ENCODE measurements at regions not wholly inside any gene's neighbourhood (a gene's known extent, or its start where the extent isn't known, plus 50 kb on each side); places are given as distances from the start of the nearest gene placed in this dataset.

DNA sequence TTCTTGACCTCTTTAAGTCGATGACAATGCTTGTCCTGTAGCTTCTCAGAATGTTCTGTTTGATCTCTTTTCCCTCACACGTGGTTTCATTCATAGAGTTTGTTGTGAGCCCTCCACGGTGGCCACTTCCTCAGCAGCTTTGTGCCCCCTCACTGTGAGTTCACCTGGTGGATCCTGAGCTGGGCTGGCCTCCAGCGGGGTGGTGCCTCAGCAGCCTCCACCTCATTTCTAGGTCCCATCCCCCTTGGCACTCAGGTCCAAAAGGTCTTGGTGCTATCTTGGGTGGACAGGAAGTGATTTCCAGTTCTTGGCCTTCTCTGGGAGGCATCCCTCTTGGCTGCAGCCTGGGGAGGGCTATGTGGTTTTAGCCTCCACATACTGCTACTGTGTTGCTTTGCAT lies 203.2 kb upstream of the WSCD1 start:
- TF ChIP-seq, protein P1, sequence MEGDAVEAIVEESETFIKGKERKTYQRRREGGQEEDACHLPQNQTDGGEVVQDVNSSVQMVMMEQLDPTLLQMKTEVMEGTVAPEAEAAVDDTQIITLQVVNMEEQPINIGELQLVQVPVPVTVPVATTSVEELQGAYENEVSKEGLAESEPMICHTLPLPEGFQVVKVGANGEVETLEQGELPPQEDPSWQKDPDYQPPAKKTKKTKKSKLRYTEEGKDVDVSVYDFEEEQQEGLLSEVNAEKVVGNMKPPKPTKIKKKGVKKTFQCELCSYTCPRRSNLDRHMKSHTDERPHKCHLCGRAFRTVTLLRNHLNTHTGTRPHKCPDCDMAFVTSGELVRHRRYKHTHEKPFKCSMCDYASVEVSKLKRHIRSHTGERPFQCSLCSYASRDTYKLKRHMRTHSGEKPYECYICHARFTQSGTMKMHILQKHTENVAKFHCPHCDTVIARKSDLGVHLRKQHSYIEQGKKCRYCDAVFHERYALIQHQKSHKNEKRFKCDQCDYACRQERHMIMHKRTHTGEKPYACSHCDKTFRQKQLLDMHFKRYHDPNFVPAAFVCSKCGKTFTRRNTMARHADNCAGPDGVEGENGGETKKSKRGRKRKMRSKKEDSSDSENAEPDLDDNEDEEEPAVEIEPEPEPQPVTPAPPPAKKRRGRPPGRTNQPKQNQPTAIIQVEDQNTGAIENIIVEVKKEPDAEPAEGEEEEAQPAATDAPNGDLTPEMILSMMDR (IDR thresholded peaks at IDR 0.05): no peak
- Histone ChIP-seq H3K4me1 (ENCODE audit: control insufficient read depth in 1 of 2, insufficient read depth in 1 of 2, low read depth in 1 of 2, low read length in 1 of 2) (no peaks in the 10 kb centered on the region), H3K4me3 (ENCODE audit: low read depth in 1 of 2, low read length in 1 of 2) (no peak overlapping the region), H3K27me3 (no peaks in the 10 kb centered on the region), H3K36me3 (no peaks in the 10 kb centered on the region), H3K9me3 (no peaks in the 10 kb centered on the region), H3K27ac (no peak overlapping the region)

DNA sequence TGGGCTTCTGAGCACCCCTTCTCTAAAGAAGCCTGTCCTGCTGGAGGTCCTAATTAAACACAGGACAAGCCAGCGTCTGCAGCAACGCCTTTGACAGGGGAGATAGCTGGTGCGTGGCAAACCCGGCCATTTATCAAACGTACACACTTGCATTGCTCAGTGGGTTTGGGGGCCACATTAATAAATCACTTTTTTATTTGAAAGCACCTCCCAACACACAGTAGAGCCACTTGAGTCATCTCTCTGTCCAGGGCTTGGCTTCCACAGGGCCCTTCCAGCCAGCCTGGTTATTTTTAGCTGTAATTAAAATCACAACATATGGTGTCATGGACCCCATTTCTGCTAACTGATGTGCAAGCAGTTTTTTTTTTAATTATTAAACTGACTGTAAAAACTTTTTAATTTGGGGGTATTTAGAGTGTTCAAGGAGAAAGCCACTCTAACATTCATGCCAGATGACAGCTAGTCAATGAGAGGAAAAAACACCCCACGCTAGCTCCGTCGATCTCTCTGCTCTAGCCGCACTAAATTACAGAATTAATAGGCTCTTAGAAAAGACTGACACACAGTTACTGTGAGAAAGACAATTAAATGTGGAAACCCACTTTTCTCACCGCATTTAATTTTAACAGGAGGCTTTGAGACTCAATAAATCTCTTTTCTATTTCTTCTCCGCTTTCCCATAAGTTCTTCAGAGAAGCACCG lies 201.0 kb upstream of the WSCD1 start:
- Histone ChIP-seq H3K4me3 (ENCODE audit: low read depth in 1 of 2, low read length in 1 of 2) (no peak overlapping the region), H3K9me3 (no peaks in the 10 kb centered on the region), H3K27me3 (no peaks in the 10 kb centered on the region), H3K4me1 (ENCODE audit: control insufficient read depth in 1 of 2, insufficient read depth in 1 of 2, low read depth in 1 of 2, low read length in 1 of 2) (no peaks in the 10 kb centered on the region), H3K36me3 (no peaks in the 10 kb centered on the region), H3K27ac (no peak overlapping the region)
- TF ChIP-seq, protein P1 (IDR thresholded peaks at IDR 0.05): no peak

DNA sequence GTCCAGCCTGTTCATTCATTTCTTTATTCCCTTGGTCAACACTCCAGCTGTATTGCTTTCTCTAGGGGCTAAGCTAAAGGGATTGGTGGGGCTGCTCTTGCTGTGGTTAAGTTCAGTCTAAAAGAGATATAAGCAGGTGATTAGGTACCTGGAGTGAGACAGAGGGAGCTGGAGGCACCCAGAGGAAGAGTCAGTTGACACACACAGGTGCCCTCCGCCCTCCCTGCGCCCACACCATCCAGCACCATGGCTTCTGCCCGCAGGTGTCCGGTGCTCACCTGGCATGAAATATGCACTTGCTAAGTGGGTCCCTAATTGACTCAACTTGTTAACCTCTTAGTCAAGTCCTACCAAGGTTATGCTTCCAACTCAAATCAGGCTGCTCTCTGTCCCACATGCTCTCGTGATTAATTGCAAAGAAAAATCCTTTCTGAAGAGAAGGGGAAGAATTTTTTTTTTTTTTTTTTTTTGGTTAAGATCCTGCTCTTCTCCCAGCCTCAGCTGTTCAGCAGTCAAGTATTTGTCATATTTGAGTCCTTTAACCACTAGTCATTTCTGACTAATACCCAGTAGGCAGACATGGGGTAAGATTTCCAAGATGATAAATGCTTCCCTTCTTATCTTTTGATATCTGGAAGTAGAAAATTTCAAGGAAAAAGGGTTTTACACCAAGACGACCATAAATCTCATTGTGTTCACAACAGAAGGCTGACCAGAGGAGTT lies 199.8 kb upstream of the WSCD1 start:
- Histone ChIP-seq H3K27ac (no peak overlapping the region), H3K4me1 (ENCODE audit: control insufficient read depth in 1 of 2, insufficient read depth in 1 of 2, low read depth in 1 of 2, low read length in 1 of 2) (no peaks in the 10 kb centered on the region), H3K36me3 (no peaks in the 10 kb centered on the region), H3K4me3 (ENCODE audit: low read depth in 1 of 2, low read length in 1 of 2) (no peak overlapping the region), H3K27me3 (no peaks in the 10 kb centered on the region), H3K9me3 (no peaks in the 10 kb centered on the region)
- TF ChIP-seq, protein P1 (IDR thresholded peaks at IDR 0.05): no peak

DNA sequence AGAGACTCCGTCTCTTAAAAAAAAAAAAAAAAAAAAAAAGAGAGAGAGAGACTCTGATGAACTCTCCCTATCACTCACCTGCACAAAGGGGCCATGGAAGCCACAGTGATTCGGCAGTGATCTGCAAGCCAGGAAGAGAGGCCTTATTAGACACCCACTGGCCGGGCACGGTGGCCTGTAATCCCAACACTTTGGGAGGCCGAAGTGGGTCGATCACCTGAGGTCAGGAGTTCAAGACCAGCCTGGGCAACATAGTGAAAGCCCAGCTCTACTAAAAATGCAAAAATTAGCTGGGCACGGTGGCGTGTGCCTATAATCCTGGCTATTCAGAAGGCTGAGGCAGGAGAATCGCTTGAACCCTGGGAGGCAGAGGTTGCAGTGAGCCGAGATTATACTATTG lies 198.5 kb upstream of the WSCD1 start:
- TF ChIP-seq, protein P1 (IDR thresholded peaks at IDR 0.05): no peak
- Histone ChIP-seq H3K4me1 (ENCODE audit: control insufficient read depth in 1 of 2, insufficient read depth in 1 of 2, low read depth in 1 of 2, low read length in 1 of 2) (no peaks in the 10 kb centered on the region), H3K9me3 (no peaks in the 10 kb centered on the region), H3K27ac (no peak overlapping the region), H3K36me3 (no peaks in the 10 kb centered on the region), H3K4me3 (ENCODE audit: low read depth in 1 of 2, low read length in 1 of 2) (no peak overlapping the region), H3K27me3 (no peaks in the 10 kb centered on the region)

DNA sequence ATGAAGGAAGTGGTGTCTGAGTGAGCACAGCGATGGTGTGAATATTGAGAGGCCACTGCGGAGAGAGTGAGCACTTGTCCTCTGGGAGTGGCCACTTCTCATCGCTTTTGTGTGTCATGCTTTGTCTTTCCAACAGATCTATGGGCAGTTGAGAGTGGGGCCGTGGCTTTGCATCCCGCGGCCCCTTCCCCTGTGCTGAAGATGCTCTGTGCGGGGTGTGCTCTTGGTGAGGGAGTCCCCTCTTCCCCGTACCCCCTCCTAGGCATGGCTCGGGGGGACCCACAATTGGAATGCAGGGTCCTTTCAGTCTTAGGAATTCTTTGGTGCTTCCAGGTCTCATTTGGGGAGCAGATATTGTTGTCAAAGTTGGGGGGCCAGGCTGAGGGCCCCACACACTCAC lies 197.3 kb upstream of the WSCD1 start:
- H3K9me3 ChIP-seq: no peaks in the 10 kb centered on the region
- no peaks in the 10 kb centered on the region for H3K4me1 ChIP-seq (ENCODE audit: control insufficient read depth in 1 of 2, insufficient read depth in 1 of 2, low read depth in 1 of 2, low read length in 1 of 2)
- H3K4me3 ChIP-seq (ENCODE audit: low read depth in 1 of 2, low read length in 1 of 2): no peak overlapping the region
- no peaks in the 10 kb centered on the region for H3K36me3 ChIP-seq
- TF ChIP-seq, protein P1 (IDR thresholded peaks at IDR 0.05): no peak
- no peak overlapping the region for H3K27ac ChIP-seq
- no peaks in the 10 kb centered on the region for H3K27me3 ChIP-seq
